BJ (cell line): ENCODE measurements at regions not wholly inside any gene's neighbourhood (a gene's known extent, or its start where the extent isn't known, plus 50 kb on each side); places are given as distances from the start of the nearest gene placed in this dataset.

Source experiments
- CTCF ChIA-PET: fragments of 350-600 bp; formaldehyde crosslinking; extraction: SDS; loops from one replicate; lab custom pipeline; 2021; ENCODE audit warnings: antibody characterized with exemption, inconsistent platforms; lab: Yijun Ruan, JAX
- POLR2A ChIA-PET: fragments of 300-600 bp; sonication (Branson Sonifier 250); formaldehyde crosslinking; extraction: SDS; loops from one replicate; lab custom pipeline; 2021; ENCODE audit warnings: antibody characterized with exemption; lab: Charles Lee
- DNase-seq: peaks from one replicate; pipeline ENCODE4 v3.0.0-alpha.2; 2011; ENCODE audit warnings: low read depth
- H3K27me3 ChIP-seq: 2 replicates; pipeline ENCODE4 v1.6.0; 2011; ENCODE audit warnings: low read length; ENCODE audit not compliant: control insufficient read depth, insufficient read depth
- H3K36me3 ChIP-seq: 2 replicates; pipeline ENCODE4 v1.5.1; 2011; ENCODE audit warnings: low read length; ENCODE audit not compliant: control insufficient read depth, insufficient read depth
- H3K4me3 ChIP-seq: 2 replicates; pipeline ENCODE4 v1.5.1; 2011; ENCODE audit warnings: low read depth, mild to moderate bottlenecking, control low read depth, low read length
- TF ChIP-seq, protein P1 (sequence below): IDR thresholded peaks from 2 replicates; pipeline ENCODE4 v1.5.1; 2011; ENCODE audit warnings: low read depth, mild to moderate bottlenecking, control low read depth, inconsistent platforms, low read length, moderate library complexity; ENCODE audit not compliant: insufficient read depth

DNA sequence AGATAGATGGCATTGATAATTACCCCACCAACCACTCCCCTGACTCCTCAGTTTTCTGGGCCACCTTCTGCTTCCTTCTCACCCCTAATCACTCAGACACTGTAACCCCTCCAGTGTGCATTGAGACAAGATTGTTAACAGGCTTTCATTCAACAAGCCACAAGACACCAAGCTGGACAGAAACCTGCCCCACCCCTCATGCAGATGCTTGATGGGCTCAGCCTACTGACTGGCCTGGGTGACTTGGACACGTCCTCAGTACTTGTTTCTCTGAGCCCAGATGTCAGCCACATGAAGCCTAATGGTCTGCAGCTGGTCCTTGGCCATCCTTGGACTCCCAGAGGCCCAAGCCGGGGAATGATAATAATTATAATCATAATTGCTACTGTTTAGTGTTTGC, 71.4 kb upstream of the SMIM23 start:
- no peak overlapping the region for H3K4me3 ChIP-seq
- TF ChIP-seq, protein P1, sequence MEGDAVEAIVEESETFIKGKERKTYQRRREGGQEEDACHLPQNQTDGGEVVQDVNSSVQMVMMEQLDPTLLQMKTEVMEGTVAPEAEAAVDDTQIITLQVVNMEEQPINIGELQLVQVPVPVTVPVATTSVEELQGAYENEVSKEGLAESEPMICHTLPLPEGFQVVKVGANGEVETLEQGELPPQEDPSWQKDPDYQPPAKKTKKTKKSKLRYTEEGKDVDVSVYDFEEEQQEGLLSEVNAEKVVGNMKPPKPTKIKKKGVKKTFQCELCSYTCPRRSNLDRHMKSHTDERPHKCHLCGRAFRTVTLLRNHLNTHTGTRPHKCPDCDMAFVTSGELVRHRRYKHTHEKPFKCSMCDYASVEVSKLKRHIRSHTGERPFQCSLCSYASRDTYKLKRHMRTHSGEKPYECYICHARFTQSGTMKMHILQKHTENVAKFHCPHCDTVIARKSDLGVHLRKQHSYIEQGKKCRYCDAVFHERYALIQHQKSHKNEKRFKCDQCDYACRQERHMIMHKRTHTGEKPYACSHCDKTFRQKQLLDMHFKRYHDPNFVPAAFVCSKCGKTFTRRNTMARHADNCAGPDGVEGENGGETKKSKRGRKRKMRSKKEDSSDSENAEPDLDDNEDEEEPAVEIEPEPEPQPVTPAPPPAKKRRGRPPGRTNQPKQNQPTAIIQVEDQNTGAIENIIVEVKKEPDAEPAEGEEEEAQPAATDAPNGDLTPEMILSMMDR: no peak
- no peaks in the 10 kb centered on the region for H3K36me3 ChIP-seq
- no peak for DNase-seq
- CTCF ChIA-PET: no interaction called here
- no peaks in the 10 kb centered on the region; the same call in 1 of the 2 replicates for H3K27me3 ChIP-seq
- POLR2A ChIA-PET: no interaction called here

DNA sequence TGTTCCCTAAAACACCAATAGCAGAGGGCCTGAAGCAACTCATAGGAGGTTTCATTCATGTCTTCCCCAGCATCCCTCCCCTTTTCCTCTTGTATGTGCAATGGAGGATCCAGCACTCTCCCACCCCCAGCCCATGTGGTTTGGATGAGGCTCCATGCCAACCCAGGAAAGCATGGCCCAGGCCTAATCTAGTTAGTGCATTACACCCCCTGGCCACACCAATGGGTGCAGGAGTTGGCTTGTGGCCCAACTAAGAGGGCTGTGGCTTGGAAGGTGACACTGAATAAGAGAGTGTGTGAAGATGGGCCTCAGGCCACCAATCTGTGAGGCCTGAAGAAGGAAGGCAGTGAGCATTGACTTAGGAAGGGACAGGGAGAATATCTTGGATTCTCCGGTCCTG, 70.8 kb upstream of the SMIM23 start:
- POLR2A ChIA-PET: no interaction called here
- peaks cover 2% of the 10 kb centered on the region; the same call in 1 of the 2 replicates for H3K27me3 ChIP-seq
- no peaks in the 10 kb centered on the region for H3K36me3 ChIP-seq
- no peak for DNase-seq
- CTCF ChIA-PET: no interaction called here
- TF ChIP-seq, protein P1: no peak
- H3K4me3 ChIP-seq: no peak overlapping the region

DNA sequence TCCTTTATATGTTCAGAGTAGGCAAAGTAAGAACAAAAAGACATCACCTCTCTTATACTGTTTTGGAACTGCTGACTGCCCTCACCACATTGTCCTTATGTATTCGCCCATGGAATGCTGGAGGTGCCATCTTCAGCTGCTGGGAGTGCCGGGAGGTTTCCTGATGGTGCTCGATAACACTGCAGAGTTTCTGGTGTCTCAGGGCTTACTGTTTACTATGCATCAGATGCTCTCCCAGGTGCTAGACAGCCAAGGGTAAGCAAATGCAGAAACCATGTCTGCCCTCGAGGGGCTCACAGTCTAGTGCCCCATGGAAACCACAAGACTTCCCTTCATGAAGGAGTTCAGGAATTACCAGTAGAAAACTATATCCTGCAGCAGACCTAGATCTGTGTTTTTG, 70.1 kb upstream of the SMIM23 start:
- H3K36me3 ChIP-seq: no peaks in the 10 kb centered on the region
- H3K27me3 ChIP-seq: peaks cover 2% of the 10 kb centered on the region; the same call in 1 of the 2 replicates
- DNase-seq: no peak
- H3K4me3 ChIP-seq: no peak overlapping the region
- CTCF ChIA-PET: no interaction called here
- POLR2A ChIA-PET: no interaction called here
- TF ChIP-seq, protein P1: no peak

DNA sequence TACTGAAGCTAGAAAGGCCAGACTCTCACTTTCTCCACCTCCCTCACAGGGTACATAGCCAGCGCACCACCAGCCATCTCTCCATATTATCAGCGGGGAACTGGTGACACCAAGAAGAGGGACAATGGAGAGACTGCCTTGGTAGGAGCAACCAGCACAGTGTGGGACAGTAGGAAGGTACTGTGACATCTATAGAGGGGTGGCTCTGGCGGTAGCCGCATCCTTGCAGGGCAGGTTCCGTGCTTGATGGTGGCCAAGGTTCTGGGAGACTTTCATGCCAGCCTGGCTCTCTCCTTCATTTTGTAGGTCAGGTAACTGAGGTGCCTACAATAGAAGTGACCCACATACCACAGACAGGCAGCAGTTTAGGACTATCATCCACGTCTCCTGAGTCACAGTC, 65.5 kb upstream of the SMIM23 start:
- ChIA-PET CTCF (interaction anchor here (1.5 kb wide), 1 partner anchor 378 kb away, joined by 3 read pairs; no protein-coding TSS in a partner anchor), POLR2A (no interaction called here)
- peaks cover 5% of the 10 kb centered on the region for H3K27me3 ChIP-seq
- TF ChIP-seq, protein P1: no peak
- H3K36me3 ChIP-seq: no peaks in the 10 kb centered on the region
- H3K4me3 ChIP-seq: no peak overlapping the region
- DNase-seq: no peak

DNA sequence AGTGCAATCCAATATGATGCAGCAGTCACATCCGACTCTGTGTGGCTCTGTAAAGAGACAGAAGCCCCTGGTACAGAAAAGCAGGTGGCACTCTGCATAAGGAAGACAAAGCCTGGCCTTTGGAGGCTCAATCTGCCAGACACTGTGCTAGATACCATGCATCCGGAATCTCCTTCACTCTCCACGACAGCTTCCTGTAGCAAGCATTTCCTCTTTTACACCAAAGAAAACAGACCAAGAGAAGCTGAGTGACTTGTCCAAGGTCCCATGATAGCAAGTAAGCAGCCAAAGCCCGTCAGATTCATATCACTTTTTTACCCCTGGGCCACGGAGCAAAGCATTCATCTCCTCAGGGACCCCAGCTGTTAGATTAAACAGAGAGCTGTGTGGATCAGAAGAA, 64.2 kb upstream of the SMIM23 start:
- Histone ChIP-seq H3K4me3 (no peak overlapping the region), H3K36me3 (no peaks in the 10 kb centered on the region), H3K27me3 (peaks cover 5% of the 10 kb centered on the region)
- ChIA-PET POLR2A (no interaction called here), CTCF (interaction anchor here (0.6 to 1.5 kb wide), 2 partner anchors 10 to 18 kb away, joined by 3 to 5 read pairs; no protein-coding TSS in a partner anchor)
- TF ChIP-seq, protein P1: no peak
- DNase-seq: no peak
